ENCODE measurements at regions not wholly inside any gene's neighbourhood (a gene's known extent, or its start where the extent isn't known, plus 50 kb on each side); places are given as distances from the start of the nearest gene placed in this dataset.
A peak's percentile ranks its signal among the peaks of the same experiment; 100 is the strongest.
"Not testable (repeated sequence)": the region's sequence is repeated elsewhere in the genome, so short reads cannot be mapped to it uniquely, and the experiment has no call there.

DNA sequence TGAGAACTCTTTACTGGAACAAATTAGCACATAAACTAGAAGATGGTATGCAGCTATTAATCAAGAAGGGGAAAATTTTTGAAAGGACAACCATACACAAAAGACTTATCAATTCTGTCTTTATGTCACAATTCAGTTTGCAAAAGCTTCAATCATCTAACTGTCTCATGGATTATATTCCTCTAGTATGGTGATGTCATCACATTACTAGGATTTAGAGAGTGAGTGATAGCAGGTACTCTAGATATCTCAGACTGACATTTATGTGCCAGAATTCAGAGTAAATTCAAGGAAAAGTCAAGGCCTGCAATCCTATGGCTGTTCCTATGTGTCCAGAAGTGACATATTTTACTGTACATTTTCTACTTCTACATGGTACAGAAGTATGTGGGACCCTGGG lies 318.9 kb upstream of the GRAMD2B start:
- no peak for DNase-seq (ENCODE audit: low spot score)
- FAIRE-seq = no peak

GRCh38 chr5:126104951-126105350 lies 318.3 kb upstream of the GRAMD2B start:
- no peak for FAIRE-seq
- DNase-seq (ENCODE audit: low spot score) = no peak

DNA sequence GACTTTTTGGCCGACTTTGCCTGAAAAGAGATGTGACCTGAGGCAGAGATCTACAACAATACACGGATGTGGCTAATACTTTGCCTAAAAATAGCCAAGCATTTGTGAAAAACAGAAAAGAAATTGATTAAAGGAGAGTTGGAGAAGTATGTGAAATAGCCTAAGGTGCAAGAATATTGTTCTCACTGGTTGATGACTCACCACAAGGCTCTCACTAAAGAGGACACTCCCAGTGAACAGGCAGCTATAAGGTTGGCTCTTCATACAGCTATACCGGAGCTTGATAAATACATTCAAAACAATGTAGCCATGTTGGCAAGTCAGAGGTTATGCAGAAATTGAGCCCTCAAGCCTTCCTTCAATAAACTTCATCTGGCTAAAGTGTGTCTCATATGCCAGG lies 317.2 kb upstream of the GRAMD2B start:
- DNase-seq (ENCODE audit: low spot score) = no peak
- no peak for FAIRE-seq

- no peak for FAIRE-seq
- DNase-seq (ENCODE audit: low spot score) = no peak
Observed at GRCh38 chr5:126107381-126107780, 315.8 kb upstream of the GRAMD2B start.

- DNase-seq (ENCODE audit: low spot score) (no peak), FAIRE-seq (no peak)
Observed at GRCh38 chr5:126108470-126108869, 314.7 kb upstream of the GRAMD2B start.

DNA sequence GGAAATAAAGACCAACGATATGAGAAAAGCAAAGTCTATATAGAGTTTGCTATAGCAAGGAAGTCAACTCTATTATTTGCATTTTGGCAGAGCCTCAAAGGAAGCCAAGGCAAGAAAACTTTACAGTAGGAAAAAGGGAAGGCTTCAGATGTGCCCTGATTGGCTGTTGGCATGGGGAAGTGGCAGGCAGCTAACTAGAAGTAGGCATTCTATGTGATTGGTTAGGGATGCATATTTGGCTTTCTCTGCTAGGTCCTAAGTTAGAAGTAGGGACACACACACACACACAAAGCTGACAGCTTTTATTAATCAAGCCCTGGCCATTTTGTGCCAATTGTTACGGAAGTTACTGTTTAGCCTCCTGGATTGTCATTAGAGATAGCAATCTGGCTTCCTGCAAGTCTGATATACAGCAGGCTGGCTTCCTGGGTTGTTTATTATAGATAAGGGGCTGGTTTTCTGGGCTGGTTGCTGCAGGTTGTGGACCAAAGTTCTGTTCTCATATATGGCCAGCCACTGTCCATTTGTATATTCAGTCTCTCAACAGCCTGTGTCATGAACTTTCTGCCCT lies 308.1 kb upstream of the GRAMD2B start:
- FAIRE-seq (no peak), DNase-seq (ENCODE audit: low spot score) (no peak)

DNA sequence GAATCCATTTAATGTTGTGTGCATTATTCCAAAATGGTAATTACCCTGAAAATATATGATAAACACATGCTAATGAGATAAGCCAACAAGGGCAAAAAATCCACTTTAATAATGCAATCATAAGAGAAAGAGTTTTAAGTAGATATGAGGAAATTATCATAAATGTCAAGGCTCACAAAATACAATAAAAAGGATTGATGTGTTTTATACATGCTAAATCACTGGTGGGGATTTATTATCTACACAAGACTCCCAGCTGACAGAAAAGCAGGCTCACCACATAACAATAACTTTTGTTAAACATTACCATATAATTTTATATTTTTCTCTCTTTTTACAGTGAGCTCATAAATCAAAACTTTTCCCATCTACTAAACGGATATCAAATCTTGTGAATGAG lies 306.2 kb upstream of the GRAMD2B start:
- no peak for FAIRE-seq
- no peak for DNase-seq (ENCODE audit: low spot score)

DNA sequence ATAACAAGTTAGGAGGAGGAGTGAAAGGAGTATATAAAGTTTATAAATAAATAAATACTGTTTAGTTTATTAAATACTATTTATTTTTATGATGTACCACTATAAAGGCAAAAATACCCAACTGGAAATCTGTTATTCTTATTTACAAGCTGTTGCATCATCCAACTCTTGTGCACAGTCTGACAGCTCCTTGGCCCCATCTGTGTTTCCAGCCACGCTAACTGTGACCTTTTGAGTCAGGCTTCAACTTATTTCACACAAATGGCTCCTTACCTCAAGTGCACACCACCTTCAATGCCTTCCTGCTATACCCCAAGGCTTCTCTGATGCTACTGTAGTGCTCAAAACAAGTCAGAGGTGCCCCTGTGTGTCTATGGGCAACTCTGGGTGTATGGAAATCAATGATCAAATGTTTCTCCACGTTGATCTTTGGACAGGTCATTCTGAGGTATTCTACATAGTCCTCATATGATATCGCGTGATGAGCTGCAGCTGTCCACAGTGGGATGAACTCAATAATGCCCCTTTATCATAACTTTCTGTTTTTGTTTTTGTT lies 303.2 kb upstream of the GRAMD2B start:
- FAIRE-seq (no peak), DNase-seq (ENCODE audit: low spot score) (no peak)

DNA sequence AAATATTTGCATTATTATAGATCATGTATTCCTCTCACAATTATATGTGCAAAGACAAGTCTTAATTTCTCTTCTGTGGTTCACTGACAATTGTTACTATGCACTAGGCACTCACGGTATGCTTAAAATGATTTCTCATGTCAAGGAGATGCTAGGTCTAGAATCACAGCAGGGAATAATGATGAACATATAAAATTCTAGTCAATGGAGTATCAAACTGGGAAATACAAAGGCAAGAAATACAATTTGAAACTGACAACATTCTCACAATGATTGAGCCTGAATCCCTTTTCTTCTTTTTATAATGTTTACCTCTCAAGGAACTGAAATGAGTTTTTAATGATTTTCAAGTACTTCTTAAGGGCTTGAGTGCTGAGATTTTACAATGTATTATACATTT lies 302.3 kb upstream of the GRAMD2B start:
- DNase-seq (ENCODE audit: low spot score) (no peak), FAIRE-seq (no peak)

DNA sequence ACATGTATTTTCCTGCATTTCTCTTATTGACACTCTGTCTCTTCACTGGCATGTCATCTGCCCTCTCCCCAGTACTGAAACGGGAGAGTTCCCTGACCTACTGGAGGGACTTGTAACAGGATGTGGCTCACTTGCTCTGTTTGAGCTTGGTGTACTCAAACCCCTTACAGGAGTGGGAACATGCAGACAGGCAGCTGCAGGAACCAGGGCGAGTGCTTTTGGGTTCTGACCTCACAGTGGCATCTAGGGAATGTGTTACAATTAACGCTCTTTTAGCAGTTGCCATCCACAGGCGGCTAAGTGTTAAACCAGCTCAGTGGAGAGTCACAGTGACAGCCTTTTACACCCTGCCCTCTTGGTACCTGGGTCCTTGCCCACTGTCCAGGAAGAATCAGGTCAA lies 300.3 kb upstream of the GRAMD2B start:
- DNase-seq (ENCODE audit: low spot score) (peak; percentile 13), FAIRE-seq (no peak)

DNA sequence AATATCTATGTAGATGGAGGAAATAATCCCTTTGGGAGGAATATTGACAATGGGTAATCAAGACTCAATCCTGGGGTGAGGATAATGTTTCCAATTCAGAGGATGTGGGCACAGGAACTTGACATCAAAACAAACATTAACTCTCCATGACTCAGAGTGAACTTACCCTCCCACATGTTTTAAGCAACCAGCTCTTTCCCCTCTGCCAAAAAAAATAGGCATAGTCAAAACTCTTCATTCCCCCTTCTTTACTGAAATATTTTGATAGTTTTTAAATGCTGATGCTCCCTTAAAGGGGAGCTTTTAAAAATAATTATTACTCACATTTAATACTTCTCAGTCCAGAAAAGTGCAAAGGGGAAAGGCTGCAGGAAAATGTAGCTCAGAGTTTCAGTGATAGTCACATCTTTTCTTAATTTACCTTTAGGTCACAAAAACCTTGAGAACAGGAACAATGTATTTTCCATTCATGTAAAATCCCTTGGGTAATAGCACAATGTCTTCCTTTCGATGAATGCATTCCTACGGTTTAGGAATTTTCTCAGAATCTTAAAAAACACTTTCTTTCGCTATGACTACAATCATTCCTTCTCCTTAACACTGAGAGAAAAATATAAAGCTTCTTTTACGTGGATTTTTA lies 298.4 kb upstream of the GRAMD2B start:
- FAIRE-seq (no peak), DNase-seq (ENCODE audit: low spot score) (peak; percentile 60)

DNA sequence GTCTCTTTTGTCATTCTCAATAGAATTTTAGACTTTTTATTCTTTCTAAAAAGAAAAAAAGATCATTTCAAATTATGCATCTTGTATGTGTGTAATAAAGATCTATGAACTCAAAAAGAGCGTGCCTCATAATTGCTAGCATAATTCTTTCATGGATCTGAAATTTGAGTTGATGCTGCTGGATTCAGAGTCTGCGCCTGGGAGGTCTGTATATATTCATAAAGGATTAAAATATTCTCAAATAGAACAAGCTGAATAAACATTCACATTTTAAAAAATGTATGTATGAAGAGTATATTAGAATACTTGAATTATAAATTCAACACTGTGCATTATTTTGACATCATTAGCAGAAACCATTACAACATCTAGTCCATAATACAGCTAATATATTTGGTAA lies 297.8 kb upstream of the GRAMD2B start:
- no peak for DNase-seq (ENCODE audit: low spot score)

GRCh38 chr5:126126574-126126973 lies 296.6 kb upstream of the GRAMD2B start:
- no peak for FAIRE-seq

More for the DNA sequence above, 297.8 kb upstream of the GRAMD2B start:
- no peak for FAIRE-seq

GRCh38 chr5:126127371-126127770 lies 295.8 kb upstream of the GRAMD2B start:
- not testable (repeated sequence) for FAIRE-seq; DNase-seq (ENCODE audit: low spot score)

More at GRCh38 chr5:126126574-126126973, 296.6 kb upstream of the GRAMD2B start:
- no peak for DNase-seq (ENCODE audit: low spot score)

- FAIRE-seq = no peak
- DNase-seq (ENCODE audit: low spot score) = no peak
Observed at GRCh38 chr5:126129431-126129830, 293.8 kb upstream of the GRAMD2B start.

DNA sequence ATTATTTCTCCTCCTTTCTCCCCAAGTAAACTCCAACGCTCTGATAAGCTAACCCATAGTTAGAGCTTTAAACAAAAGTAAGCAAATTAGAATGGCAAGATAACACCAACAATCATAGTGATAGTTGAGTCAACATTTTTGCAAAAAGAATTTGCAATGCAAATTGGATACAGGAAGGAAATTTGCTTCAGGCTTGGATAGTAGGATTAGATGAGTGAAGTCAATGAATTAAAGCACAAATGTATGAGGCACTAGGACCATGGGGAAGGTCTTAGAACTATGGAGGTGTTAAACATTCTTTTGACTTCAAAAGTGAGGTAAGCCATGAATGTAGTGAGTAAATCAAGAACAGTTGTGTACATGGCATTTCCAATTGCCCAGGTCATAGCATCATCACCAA lies 289.8 kb upstream of the GRAMD2B start:
- no peak for FAIRE-seq
- DNase-seq (ENCODE audit: low spot score) = no peak

- FAIRE-seq (no peak), DNase-seq (ENCODE audit: low spot score) (no peak)
Observed at GRCh38 chr5:126137891-126138280, 285.3 kb upstream of the GRAMD2B start.

DNA sequence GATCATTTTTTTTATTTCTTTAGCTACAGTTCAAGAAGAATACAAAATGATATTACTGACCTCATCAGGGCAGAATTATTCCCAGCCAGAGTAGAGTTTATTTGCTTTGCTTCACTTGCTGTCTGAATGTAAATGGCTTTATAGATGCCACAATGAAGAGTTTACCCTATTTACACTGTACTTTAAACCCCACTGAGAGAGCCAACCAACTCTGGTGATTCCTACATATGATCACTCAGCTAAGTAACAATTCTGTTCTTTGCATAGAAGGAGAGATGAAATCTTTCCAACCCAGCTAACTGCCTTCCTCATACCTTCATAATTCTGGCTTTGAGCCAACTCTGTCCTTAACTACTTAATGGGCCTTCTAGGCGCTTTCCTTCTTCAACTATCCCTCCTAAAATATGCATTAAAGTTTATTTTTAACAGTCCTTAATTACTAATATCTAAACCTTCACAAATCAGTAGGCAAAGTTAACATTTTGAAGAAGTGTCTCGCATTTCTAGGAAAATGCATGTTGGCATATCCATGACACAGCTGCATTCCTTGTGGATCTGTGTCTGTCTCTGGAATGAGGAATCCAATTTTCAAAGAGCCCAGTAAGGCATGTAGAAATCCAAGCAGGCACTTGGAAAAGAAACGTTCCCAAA lies 284.8 kb upstream of the GRAMD2B start:
- DNase-seq (ENCODE audit: low spot score) (peak; percentile 32), FAIRE-seq (no peak)

- DNase-seq (ENCODE audit: low spot score) = no peak
- no peak for FAIRE-seq
Observed at GRCh38 chr5:126139086-126139485, 284.1 kb upstream of the GRAMD2B start.

DNA sequence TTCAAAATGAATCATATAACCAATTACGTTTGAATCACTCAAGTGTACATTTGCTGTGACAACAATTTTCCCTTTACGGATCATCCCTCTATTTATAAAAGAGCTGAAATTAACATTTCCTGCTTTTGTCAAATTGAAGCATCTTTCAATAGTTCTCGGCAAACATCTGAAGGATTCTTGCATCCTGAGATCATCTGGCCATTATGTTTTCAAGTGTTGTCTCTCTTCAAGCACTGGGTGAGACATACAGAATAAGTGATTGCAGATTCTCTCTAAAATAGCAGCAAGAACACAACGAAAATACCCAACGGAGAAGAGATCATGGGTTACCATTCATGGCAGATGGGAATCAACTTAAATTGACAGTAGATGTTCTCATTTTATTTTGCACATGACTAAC lies 283.4 kb upstream of the GRAMD2B start:
- DNase-seq (ENCODE audit: low spot score) = peak; percentile 16
- FAIRE-seq = no peak

GRCh38 chr5:126143622-126144021 lies 279.6 kb upstream of the GRAMD2B start:
- DNase-seq (ENCODE audit: low spot score) (no peak), FAIRE-seq (no peak)

DNA sequence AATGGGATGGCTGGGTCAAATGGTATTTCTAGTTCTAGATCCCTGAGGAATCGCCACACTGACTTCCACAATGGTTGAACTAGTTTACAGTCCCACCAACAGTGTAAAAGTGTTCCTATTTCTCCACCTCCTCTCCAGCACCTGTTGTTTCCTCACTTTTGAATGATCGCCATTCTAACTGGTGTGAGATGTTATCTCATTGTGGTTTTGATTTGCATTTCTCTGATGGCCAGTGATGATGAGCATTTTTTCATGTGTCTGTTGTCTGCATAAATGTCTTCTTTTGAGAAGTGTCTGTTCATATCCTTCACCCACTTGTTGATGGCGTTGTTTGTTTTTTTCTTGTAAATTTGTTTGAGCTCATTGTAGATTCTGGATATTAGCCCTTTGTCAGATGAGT lies 272.9 kb upstream of the GRAMD2B start:
- FAIRE-seq; DNase-seq (ENCODE audit: low spot score): not testable (repeated sequence)

GRCh38 chr5:126155298-126155697 lies 267.9 kb upstream of the GRAMD2B start:
- DNase-seq (ENCODE audit: low spot score); FAIRE-seq: not testable (repeated sequence)

Data from urothelium cell line (cell line).